DOHH2 (cell line): ENCODE measurements at regions not wholly inside any gene's neighbourhood (a gene's known extent, or its start where the extent isn't known, plus 50 kb on each side); places are given as distances from the start of the nearest gene placed in this dataset.

Experiments
- EZH2phosphoT487 ChIP-seq: fragments of 200-600 bp; sonication (generic); IDR thresholded peaks from 2 replicates; pipeline ENCODE4 v1.6.1; 2017; ENCODE audit warnings: borderline replicate concordance, mild to moderate bottlenecking, antibody characterized with exemption, low read length, moderate library complexity, mixed read lengths
- TF ChIP-seq, protein P1 (sequence below): fragments of 200-600 bp; sonication (generic); IDR thresholded peaks from one replicate; pipeline ENCODE4 v1.5.1; 2014; ENCODE audit warnings: antibody characterized with exemption, mild to moderate bottlenecking, low read depth, low read length; ENCODE audit not compliant: poor library complexity, severe bottlenecking

GRCh38 chr6:67073938-67074337, 1366.9 kb upstream of the EYS start:
- TF ChIP-seq, protein P1, sequence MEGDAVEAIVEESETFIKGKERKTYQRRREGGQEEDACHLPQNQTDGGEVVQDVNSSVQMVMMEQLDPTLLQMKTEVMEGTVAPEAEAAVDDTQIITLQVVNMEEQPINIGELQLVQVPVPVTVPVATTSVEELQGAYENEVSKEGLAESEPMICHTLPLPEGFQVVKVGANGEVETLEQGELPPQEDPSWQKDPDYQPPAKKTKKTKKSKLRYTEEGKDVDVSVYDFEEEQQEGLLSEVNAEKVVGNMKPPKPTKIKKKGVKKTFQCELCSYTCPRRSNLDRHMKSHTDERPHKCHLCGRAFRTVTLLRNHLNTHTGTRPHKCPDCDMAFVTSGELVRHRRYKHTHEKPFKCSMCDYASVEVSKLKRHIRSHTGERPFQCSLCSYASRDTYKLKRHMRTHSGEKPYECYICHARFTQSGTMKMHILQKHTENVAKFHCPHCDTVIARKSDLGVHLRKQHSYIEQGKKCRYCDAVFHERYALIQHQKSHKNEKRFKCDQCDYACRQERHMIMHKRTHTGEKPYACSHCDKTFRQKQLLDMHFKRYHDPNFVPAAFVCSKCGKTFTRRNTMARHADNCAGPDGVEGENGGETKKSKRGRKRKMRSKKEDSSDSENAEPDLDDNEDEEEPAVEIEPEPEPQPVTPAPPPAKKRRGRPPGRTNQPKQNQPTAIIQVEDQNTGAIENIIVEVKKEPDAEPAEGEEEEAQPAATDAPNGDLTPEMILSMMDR, result no peak
- no peak for TF ChIP-seq EZH2phosphoT487
